Erythroblast (primary cell): ENCODE measurements at regions not wholly inside any gene's neighbourhood (a gene's known extent, or its start where the extent isn't known, plus 50 kb on each side); places are given as distances from the start of the nearest gene placed in this dataset.
"Not testable (repeated sequence)": the region's sequence is repeated elsewhere in the genome, so short reads cannot be mapped to it uniquely, and the experiment has no call there.

Source experiments
- GATA1 ChIP-seq: IDR thresholded peaks from 2 replicates; pipeline ENCODE4 v1.6.1; 2011; ENCODE audit warnings: low read depth, mild to moderate bottlenecking, control low read depth, low read length, moderate library complexity
- POLR2A ChIP-seq: IDR thresholded peaks from 2 replicates; pipeline ENCODE4 v1.6.1; 2011; ENCODE audit warnings: mild to moderate bottlenecking, low read length

DNA sequence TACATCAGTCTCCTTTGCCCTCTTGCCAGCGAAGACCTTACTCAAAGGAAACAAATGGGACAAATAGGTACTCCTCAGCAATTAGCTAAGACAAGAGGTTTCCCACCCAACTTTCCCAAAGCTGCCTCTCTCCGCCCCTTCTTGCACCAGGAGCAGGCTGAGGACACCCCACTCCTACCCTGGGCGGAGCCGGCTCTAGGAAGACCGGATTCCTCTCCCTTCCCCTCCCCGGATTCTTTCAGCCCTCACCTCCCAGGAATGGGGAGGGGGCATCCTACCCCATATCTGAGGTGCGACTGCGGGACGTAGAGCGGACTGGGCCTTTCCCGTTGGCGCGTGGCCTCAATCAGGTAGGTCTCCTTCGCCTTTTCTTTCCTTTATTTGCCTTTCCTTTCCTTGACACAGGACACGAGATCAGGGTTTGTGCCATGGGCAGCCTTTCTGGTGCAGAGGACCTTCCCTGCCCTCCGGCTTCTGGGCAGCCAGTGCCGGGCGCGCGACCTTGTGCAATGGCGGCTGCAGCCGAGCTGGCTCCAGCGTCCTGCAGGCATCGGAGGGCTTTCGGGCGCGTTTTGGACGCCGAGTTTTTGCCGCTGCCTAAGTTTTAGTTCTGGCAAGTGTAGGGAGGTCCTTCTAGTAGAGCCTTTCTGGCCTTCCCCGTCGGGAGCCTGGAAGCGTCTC, 279.9 kb downstream of the PLS3 start:
- not testable (repeated sequence) for TF ChIP-seq POLR2A, GATA1
